HG02642 (cell line): ENCODE measurements at regions not wholly inside any gene's neighbourhood (a gene's known extent, or its start where the extent isn't known, plus 50 kb on each side); places are given as distances from the start of the nearest gene placed in this dataset.
"Not testable (repeated sequence)": the region's sequence is repeated elsewhere in the genome, so short reads cannot be mapped to it uniquely, and the experiment has no call there.

Source experiments
- ATAC-seq: cut with Tn5 transposase; IDR thresholded peaks from one replicate; pipeline ENCODE4 v1.9.1; 2021; ENCODE audit warnings: mild to moderate bottlenecking; ENCODE audit not compliant: unreplicated experiment, poor library complexity

GRCh38 chr17:77076124-77076830 is 64.5 kb upstream of the SEC14L1 start:
- no peak for ATAC-seq

- no peak for ATAC-seq
These were observed 57.2 kb upstream of the SEC14L1 start for GRCh38 chr17:77083531-77083930.

- ATAC-seq: no peak
These were observed 54.8 kb upstream of the SEC14L1 start for GRCh38 chr17:77085926-77086432.

GRCh38 chr17:77086433-77087010 is 54.2 kb upstream of the SEC14L1 start:
- ATAC-seq: peak; percentile 46

- ATAC-seq: no peak
These were observed 52.9 kb upstream of the SEC14L1 start for GRCh38 chr17:77087650-77088454.

- peak; percentile 85 for ATAC-seq
These were observed 52.2 kb upstream of the SEC14L1 start for GRCh38 chr17:77088455-77089123.

- no peak for ATAC-seq
These were observed 51.7 kb upstream of the SEC14L1 start for GRCh38 chr17:77089124-77089490.

GRCh38 chr17:77089949-77090348 is 50.8 kb upstream of the SEC14L1 start:
- not testable (repeated sequence) for ATAC-seq

GRCh38 chr17:77090476-77090875 is 50.3 kb upstream of the SEC14L1 start:
- ATAC-seq: no peak
